ENCODE measurements at regions not wholly inside any gene's neighbourhood (a gene's known extent, or its start where the extent isn't known, plus 50 kb on each side); places are given as distances from the start of the nearest gene placed in this dataset.
A peak's percentile ranks its signal among the peaks of the same experiment; 100 is the strongest.
"Not testable (repeated sequence)": the region's sequence is repeated elsewhere in the genome, so short reads cannot be mapped to it uniquely, and the experiment has no call there.

GRCh38 chr17:445839-446238, 93.2 kb upstream of the RPH3AL start, which contains the start of gene RFLNB:
RFLNB (minus strand) TSS chr17:445939.
- H3K27ac ChIP-seq; H3K9me3 ChIP-seq (replicated peaks in 1 of 11); H3K9ac ChIP-seq; H3K27me3 ChIP-seq; H3K4me3 ChIP-seq: not testable (repeated sequence)
- peaks cover 22 to 72% (median 70%) of the 10 kb centered on the region in 11 experiments; a peak in 21 of 22 replicates for H3K36me3 ChIP-seq
- H4K20me1 ChIP-seq: peaks cover 0 to 71% (median 70%) of the 10 kb centered on the region in 11 experiments; a peak in 19 of 22 replicates
- peaks cover 0 to 35% (median 7%) of the 10 kb centered on the region in 10 experiments; a peak in 10 of 20 replicates for H3K4me1 ChIP-seq
- peak within 1 kb of the TSS in 3 of 11 experiments; percentile 15 to 31 (median 30); a peak in 4 of 22 replicates for H3K4me2 ChIP-seq

DNA sequence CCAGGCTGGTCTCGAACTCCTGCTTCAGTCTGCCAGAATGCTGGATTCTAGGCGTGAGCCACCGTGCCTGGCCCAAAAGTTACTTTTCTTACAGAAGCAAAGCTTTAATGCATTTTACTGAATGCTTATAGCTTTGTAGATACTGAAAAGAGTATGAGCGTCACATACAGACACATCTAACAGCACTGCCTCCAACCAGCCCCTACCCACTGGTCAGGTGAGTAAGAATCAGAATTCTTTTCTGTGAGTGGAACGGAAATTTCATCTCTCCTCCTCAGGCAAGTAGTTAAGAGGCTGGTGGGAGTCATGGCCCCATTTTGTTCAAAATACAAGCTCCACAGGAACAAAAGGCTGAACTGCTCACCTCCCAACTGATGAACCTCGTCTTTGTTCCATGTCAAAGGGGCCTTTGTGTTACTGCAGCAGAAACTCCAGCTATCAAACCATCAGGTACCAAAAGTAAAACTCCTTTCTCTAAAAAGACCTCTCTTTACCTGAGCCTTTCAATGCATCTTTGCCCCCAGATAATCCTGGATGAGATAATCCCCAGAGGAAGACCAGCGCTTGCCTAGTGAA, 92.4 kb upstream of the RPH3AL start:
- no peak for TF ChIP-seq Cebpa-rat (IDR thresholded peaks at IDR 0.05)
- no peak overlapping the region for H3K4me3 ChIP-seq
- peaks cover 0 to 10% (median 0%) of the 10 kb centered on the region in 11 experiments; a peak in 3 of 22 replicates for H3K9me3 ChIP-seq (replicated peaks in 1 of 11)
- H3K9ac ChIP-seq: no peak overlapping the region
- no peak overlapping the region for H3K27ac ChIP-seq
- H3K36me3 ChIP-seq: peaks cover 22 to 81% (median 79%) of the 10 kb centered on the region in 11 experiments; a peak in 21 of 22 replicates
- H4K20me1 ChIP-seq: peaks cover 0 to 80% (median 76%) of the 10 kb centered on the region in 11 experiments; a peak in 19 of 22 replicates
- peaks cover 0 to 35% (median 16%) of the 10 kb centered on the region in 10 experiments; a peak in 12 of 20 replicates for H3K4me1 ChIP-seq
- no peak overlapping the region for H3K4me2 ChIP-seq
- no peaks in the 10 kb centered on the region for H3K27me3 ChIP-seq

GRCh38 chr17:443109-443508, 90.5 kb upstream of the RPH3AL start:
- Histone ChIP-seq H3K27ac (no peak overlapping the region), H3K36me3 (peaks cover 22 to 99% (median 97%) of the 10 kb centered on the region in 11 experiments; a peak in 21 of 22 replicates), H3K27me3 (no peaks in the 10 kb centered on the region), H4K20me1 (peaks cover 0 to 97% (median 76%) of the 10 kb centered on the region in 11 experiments; a peak in 19 of 22 replicates), H3K4me3 (no peak overlapping the region), H3K4me1 (peaks cover 0 to 35% (median 24%) of the 10 kb centered on the region in 10 experiments; a peak in 14 of 20 replicates), H3K9ac (no peak overlapping the region), H3K4me2 (no peak overlapping the region), H3K9me3 (replicated peaks in 1 of 11) (peaks cover 2 to 29% (median 10%) of the 10 kb centered on the region in 11 experiments; a peak in 17 of 22 replicates)
- no peak for TF ChIP-seq Cebpa-rat (IDR thresholded peaks at IDR 0.05)

GRCh38 chr17:441155-441950, 88.7 kb upstream of the RPH3AL start:
- Histone ChIP-seq H3K36me3 (peaks cover 22 to 100% (median 96%) of the 10 kb centered on the region in 11 experiments; a peak in 21 of 22 replicates), H3K4me3 (no peak overlapping the region), H3K9ac (no peak overlapping the region), H3K9me3 (replicated peaks in 1 of 11) (peaks cover 18 to 46% (median 27%) of the 10 kb centered on the region in 11 experiments), H3K27me3 (no peaks in the 10 kb centered on the region), H4K20me1 (peaks cover 0 to 85% (median 61%) of the 10 kb centered on the region in 11 experiments; a peak in 19 of 22 replicates), H3K4me2 (peak overlapping the region in 3 of 11 experiments; percentile 2 to 24 (median 10); a peak in 2 of 22 replicates), H3K4me1 (peaks cover 0 to 29% (median 16%) of the 10 kb centered on the region in 10 experiments; a peak in 13 of 20 replicates), H3K27ac (no peak overlapping the region)
- TF ChIP-seq Cebpa-rat (IDR thresholded peaks at IDR 0.05): no peak

DNA sequence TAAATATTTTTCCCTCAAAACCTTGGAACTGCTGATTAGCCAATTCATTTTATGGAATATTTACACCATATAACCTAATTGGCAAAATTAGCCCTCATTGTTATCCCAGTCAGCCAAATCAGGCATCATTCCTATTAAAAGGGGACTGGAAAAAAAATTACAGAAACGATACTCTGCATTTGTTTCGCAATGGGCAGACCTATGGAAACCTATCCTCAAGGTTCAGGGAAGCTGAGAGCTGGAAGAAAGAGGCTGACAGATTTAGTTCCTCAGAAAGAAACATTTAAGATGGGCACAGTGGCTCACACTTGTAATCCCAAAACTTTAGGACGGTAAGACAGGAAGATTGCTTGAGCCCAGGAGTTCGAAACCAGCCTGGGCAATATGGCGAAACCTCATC, 85.6 kb upstream of the RPH3AL start:
- Histone ChIP-seq H3K9ac (no peak overlapping the region), H3K4me2 (peak overlapping the region in 1 of 11 experiments; percentile 61; a peak in 1 of 22 replicates), H3K27ac (no peak overlapping the region), H3K9me3 (replicated peaks in 1 of 11) (peaks cover 30 to 64% (median 41%) of the 10 kb centered on the region in 11 experiments), H3K36me3 (peaks cover 9 to 75% (median 68%) of the 10 kb centered on the region in 11 experiments; a peak in 21 of 22 replicates), H3K4me3 (no peak overlapping the region), H4K20me1 (peaks cover 0 to 53% (median 30%) of the 10 kb centered on the region in 11 experiments; a peak in 18 of 22 replicates), H3K4me1 (peaks cover 0 to 29% (median 8%) of the 10 kb centered on the region in 10 experiments; a peak in 11 of 20 replicates), H3K27me3 (no peaks in the 10 kb centered on the region)
- TF ChIP-seq Cebpa-rat (IDR thresholded peaks at IDR 0.05): peak in 4 of 11 experiments; percentile 7 to 46 (median 18); a peak in 1 of 22 replicates

GRCh38 chr17:437545-437944, 84.9 kb upstream of the RPH3AL start:
- Histone ChIP-seq H3K27me3 (no peaks in the 10 kb centered on the region), H3K9me3 (replicated peaks in 1 of 11) (peaks cover 30 to 67% (median 43%) of the 10 kb centered on the region in 11 experiments), H3K36me3 (peaks cover 6 to 69% (median 61%) of the 10 kb centered on the region in 11 experiments; a peak in 21 of 22 replicates), H3K4me3 (no peak overlapping the region), H3K4me2 (no peak overlapping the region), H4K20me1 (peaks cover 0 to 47% (median 24%) of the 10 kb centered on the region in 11 experiments; a peak in 17 of 22 replicates), H3K27ac (no peak overlapping the region), H3K9ac (no peak overlapping the region), H3K4me1 (peaks cover 0 to 29% (median 7%) of the 10 kb centered on the region in 10 experiments; a peak in 11 of 20 replicates)
- TF ChIP-seq Cebpa-rat (IDR thresholded peaks at IDR 0.05): no peak

GRCh38 chr17:436571-436970, 84.0 kb upstream of the RPH3AL start:
- Histone ChIP-seq H3K4me3 (no peak overlapping the region), H3K27me3 (no peaks in the 10 kb centered on the region), H3K27ac (no peak overlapping the region), H3K4me2 (no peak overlapping the region), H3K9me3 (replicated peaks in 1 of 11) (peaks cover 30 to 75% (median 43%) of the 10 kb centered on the region in 11 experiments), H3K9ac (no peak overlapping the region), H3K4me1 (peaks cover 0 to 32% (median 7%) of the 10 kb centered on the region in 10 experiments; a peak in 10 of 20 replicates), H4K20me1 (peaks cover 0 to 37% (median 14%) of the 10 kb centered on the region in 11 experiments; a peak in 17 of 22 replicates), H3K36me3 (peaks cover 0 to 59% (median 51%) of the 10 kb centered on the region in 11 experiments; a peak in 19 of 22 replicates)
- TF ChIP-seq Cebpa-rat (IDR thresholded peaks at IDR 0.05): no peak

GRCh38 chr17:432471-432870, 79.9 kb upstream of the RPH3AL start:
- peak overlapping the region in 1 of 11 experiments; percentile 10; a peak in 2 of 22 replicates for H3K4me2 ChIP-seq
- H3K9ac ChIP-seq, H3K27ac ChIP-seq, H3K4me3 ChIP-seq, H3K27me3 ChIP-seq, H4K20me1 ChIP-seq, H3K4me1 ChIP-seq: not testable (repeated sequence)
- peaks cover 0 to 37% (median 13%) of the 10 kb centered on the region in 11 experiments; a peak in 16 of 22 replicates for H3K36me3 ChIP-seq
- H3K9me3 ChIP-seq (replicated peaks in 1 of 11): peaks cover 52 to 78% (median 70%) of the 10 kb centered on the region in 11 experiments

All from BLaER1 treated with 17β-estradiol and CSF1 and Interleukin-3, amounts not matched to agents 10 nM and 100 nM (cell line).